Endothelial cell of umbilical vein (primary cell): ENCODE measurements at regions not wholly inside any gene's neighbourhood (a gene's known extent, or its start where the extent isn't known, plus 50 kb on each side); places are given as distances from the start of the nearest gene placed in this dataset.

Experiments used
- BruUV-seq: library from RNA; stranded (reverse); fragments of 400-500 nt; replicated peaks from 2 replicates; lab custom pipeline; 2021; lab: Mats Ljungman, UMichigan
- CTCF ChIA-PET: fragments of 300-600, 350-600 bp; sonication (Branson Sonifier 250); formaldehyde crosslinking; loops from one replicate; lab custom pipeline; 2021; ENCODE audit warnings: antibody characterized with exemption, inconsistent platforms; lab: Charles Lee
- POLR2A ChIA-PET: fragments of 300-600, 350-600 bp; sonication (Branson Sonifier 250); formaldehyde crosslinking; loops from one replicate; lab custom pipeline; 2021; ENCODE audit warnings: antibody characterized with exemption, inconsistent platforms; lab: Charles Lee
- DNase-seq: peaks from one replicate; pipeline ENCODE4 v3.0.0-alpha.2; 2011; ENCODE audit warnings: low read depth, low spot score
- FAIRE-seq: peaks from 2 replicates; lab custom pipeline; 2011; peaks lifted over from hg19 to GRCh38; lab: Jason Lieb, UNC
- H2AFZ ChIP-seq: 2 replicates; pipeline ENCODE4 v1.6.0; 2012; ENCODE audit warnings: low read depth, low read length, control low read depth, inconsistent platforms
- H3K27ac ChIP-seq: 2 replicates; pipeline ENCODE4 v1.5.1; 2011; ENCODE audit warnings: low read depth, mild to moderate bottlenecking, control low read depth, low read length, moderate library complexity; ENCODE audit not compliant: insufficient read depth
- H3K27me3 ChIP-seq, 2 experiments: 2 replicates each; pipeline versions ENCODE4 v1.6.0 to v1.6.1; 2011; ENCODE audit warnings: low read length in 2 of 2, mixed read lengths in 1 of 2; ENCODE audit not compliant: control insufficient read depth in 2 of 2, insufficient read depth in 2 of 2
- H3K36me3 ChIP-seq, 2 experiments: 2 replicates in 1 of 2; 3 replicates in 1 of 2; pipeline ENCODE4 v1.5.1; 2011; ENCODE audit warnings: low read length in 2 of 2, mild to moderate bottlenecking in 1 of 2, moderate library complexity in 1 of 2; ENCODE audit not compliant: control insufficient read depth in 2 of 2, insufficient read depth in 2 of 2; ENCODE audit errors: extremely low read depth in 1 of 2
- H3K4me1 ChIP-seq: 3 replicates; pipeline ENCODE4 v1.5.1; 2011; ENCODE audit warnings: mild to moderate bottlenecking, low read length; ENCODE audit not compliant: control insufficient read depth, insufficient read depth; ENCODE audit errors: extremely low read depth
- H3K4me2 ChIP-seq: 2 replicates; pipeline ENCODE4 v1.6.1; 2011; ENCODE audit warnings: low read length, control low read depth, mixed read lengths; ENCODE audit not compliant: insufficient read depth
- H3K4me3 ChIP-seq, 3 experiments: fragments of 200-600 bp in 1 of 3; sonication (generic), shearing (Covaris generic) in 1 of 3; replicated peaks in 1 of 3; 2 replicates each; pipeline ENCODE4 v1.5.1; 2011 to 2016; ENCODE audit warnings: control low read depth in 3 of 3, low read length in 3 of 3, mild to moderate bottlenecking in 2 of 3, inconsistent platforms in 1 of 3, low read depth in 1 of 3, moderate library complexity in 1 of 3; ENCODE audit not compliant: insufficient read depth in 1 of 3
- H3K79me2 ChIP-seq: 2 replicates; pipeline ENCODE4 v1.6.0; 2012; ENCODE audit warnings: low read length, inconsistent platforms; ENCODE audit not compliant: control insufficient read depth, insufficient read depth
- H3K9ac ChIP-seq: replicated peaks from 2 replicates; pipeline ENCODE3; 2011; ENCODE audit warnings: low read length, control low read depth; ENCODE audit not compliant: insufficient read depth; ENCODE audit errors: extremely low read depth
- H3K9me1 ChIP-seq: replicated peaks from 3 replicates; pipeline ENCODE4 v1.6.0; 2011; ENCODE audit warnings: mild to moderate bottlenecking, low read length; ENCODE audit not compliant: control insufficient read depth, insufficient read depth; ENCODE audit errors: extremely low read depth
- H3K9me3 ChIP-seq: replicated peaks from 2 replicates; pipeline ENCODE4 v1.5.1; 2012; ENCODE audit warnings: low read length, inconsistent platforms; ENCODE audit not compliant: control insufficient read depth, insufficient read depth
- H4K20me1 ChIP-seq: replicated peaks from 2 replicates; pipeline ENCODE3; 2011; ENCODE audit warnings: mild to moderate bottlenecking, low read length; ENCODE audit not compliant: control insufficient read depth, insufficient read depth; ENCODE audit errors: extremely low read depth
- CTCF ChIP-seq, 2 donors: IDR thresholded peaks; 1 replicate in 1 of 2; 2 replicates in 1 of 2; pipeline ENCODE4 v1.5.1; 2011; ENCODE audit warnings: low read length in 2 of 2, mild to moderate bottlenecking in 2 of 2, moderate library complexity in 2 of 2, control low read depth in 1 of 2, inconsistent platforms in 1 of 2, low read depth in 1 of 2; ENCODE audit not compliant: insufficient read depth in 1 of 2; ENCODE audit errors: extremely low read depth in 1 of 2
- EZH2 ChIP-seq: IDR thresholded peaks from 2 replicates; pipeline ENCODE4 v1.6.1; 2012; ENCODE audit warnings: borderline replicate concordance, low read depth, mild to moderate bottlenecking, moderate library complexity, low read length, inconsistent platforms; ENCODE audit not compliant: severe bottlenecking
- FOS ChIP-seq: IDR thresholded peaks from 2 replicates; pipeline ENCODE4 v1.6.1; 2011; ENCODE audit warnings: mild to moderate bottlenecking, low read length, moderate library complexity, borderline replicate concordance; ENCODE audit not compliant: insufficient read depth
- GATA2 ChIP-seq: IDR thresholded peaks from 2 replicates; pipeline ENCODE4 v1.7.0; 2011; ENCODE audit warnings: low read depth, mild to moderate bottlenecking, moderate library complexity, mixed read lengths, low read length; ENCODE audit not compliant: insufficient read length, insufficient read depth
- JUN ChIP-seq: IDR thresholded peaks from 2 replicates; pipeline ENCODE4 v1.6.1; 2011; ENCODE audit warnings: borderline replicate concordance, low read depth; ENCODE audit not compliant: insufficient read length, insufficient read depth
- MYC ChIP-seq: IDR thresholded peaks from one replicate; pipeline ENCODE4 v1.6.1; 2011; ENCODE audit warnings: mild to moderate bottlenecking, low read depth, low read length
- POLR2A ChIP-seq: IDR thresholded peaks from 2 replicates; pipeline ENCODE4 v1.6.1; 2012; ENCODE audit warnings: low read depth, mild to moderate bottlenecking, control low read depth, low read length
- POLR2AphosphoS5 ChIP-seq: IDR thresholded peaks from 2 replicates; pipeline ENCODE4 v1.6.1; 2012; ENCODE audit warnings: low read depth, mild to moderate bottlenecking, control low read depth, low read length, moderate library complexity; ENCODE audit not compliant: insufficient read depth
- dilution Hi-C: fragments of 300-500 bp; cut with MboI; formaldehyde crosslinking; loops from one replicate; pipeline ENCODE4 v1.15.0; 2019; ENCODE audit warnings: low sequenced_read_pairs; ENCODE audit not compliant: extremely low pct_ligation_motif_present
- intact Hi-C: fragments of 100-400 bp; cut with micrococcal nuclease; formaldehyde crosslinking; loops from one replicate; pipeline ENCODE4 v1.10.0; 2022
- TF ChIP-seq, protein P1 (sequence below): IDR thresholded peaks from 2 replicates; pipeline ENCODE4 v1.6.1; 2011; ENCODE audit not compliant: insufficient read depth, insufficient read length

GRCh38 chr1:87949711-87950110, 621.0 kb downstream of the LMO4 start:
- BruUV-seq: no TSS peak
- dilution Hi-C loops (no loop called here), intact Hi-C loops (loop anchor here (5.0 to 10.0 kb wide), 2 partner anchors 262 to 645 kb away; no protein-coding TSS in a partner anchor)
- Histone ChIP-seq H4K20me1 (no peaks in the 10 kb centered on the region), H3K4me1 (peaks cover 3% of the 10 kb centered on the region), H3K4me3 (no peak overlapping the region), H3K9me1 (no peaks in the 10 kb centered on the region), H3K4me2 (no peak overlapping the region), H3K9ac (no peak overlapping the region), H2AFZ (no peak overlapping the region), H3K79me2 (no peaks in the 10 kb centered on the region), H3K27ac (no peak overlapping the region), H3K27me3 (no peaks in the 10 kb centered on the region), H3K36me3 (no peaks in the 10 kb centered on the region), H3K9me3 (no peaks in the 10 kb centered on the region)
- CTCF ChIA-PET: no interaction called here
- no peak for FAIRE-seq
- POLR2A ChIA-PET: no interaction called here
- no peak for DNase-seq
- TF ChIP-seq JUN: no peak
- TF ChIP-seq, protein P1, sequence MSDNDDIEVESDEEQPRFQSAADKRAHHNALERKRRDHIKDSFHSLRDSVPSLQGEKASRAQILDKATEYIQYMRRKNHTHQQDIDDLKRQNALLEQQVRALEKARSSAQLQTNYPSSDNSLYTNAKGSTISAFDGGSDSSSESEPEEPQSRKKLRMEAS: no peak

- Histone ChIP-seq H4K20me1 (no peaks in the 10 kb centered on the region), H3K4me1 (peaks cover 3% of the 10 kb centered on the region), H3K4me2 (no peak overlapping the region), H3K4me3 (no peak overlapping the region), H3K79me2 (no peaks in the 10 kb centered on the region), H3K27ac (no peak overlapping the region), H3K9me1 (no peaks in the 10 kb centered on the region), H3K27me3 (no peaks in the 10 kb centered on the region), H3K9ac (no peak overlapping the region), H2AFZ (peak overlapping the region; percentile 42), H3K9me3 (no peaks in the 10 kb centered on the region), H3K36me3 (no peaks in the 10 kb centered on the region)
- dilution Hi-C loops (no loop called here), intact Hi-C loops (loop anchor here (5.0 to 10.0 kb wide), 2 partner anchors 263 to 644 kb away; no protein-coding TSS in a partner anchor)
- ChIA-PET CTCF (no interaction called here), POLR2A (no interaction called here)
- TF ChIP-seq CTCF (IDR thresholded peaks at IDR 0.05; ENCODE audit: extremely low read depth in 1 of 2, insufficient read depth in 1 of 2, low read depth in 1 of 2, low read length in 2 of 2): no peak
- TF ChIP-seq MYC: no peak
- TF ChIP-seq EZH2: no peak
- TF ChIP-seq FOS: no peak
- TF ChIP-seq GATA2: no peak
- TF ChIP-seq POLR2AphosphoS5: no peak
- TF ChIP-seq, protein P1: no peak
- TF ChIP-seq POLR2A: no peak
- TF ChIP-seq JUN: no peak
- FAIRE-seq (no peak), DNase-seq (peak; percentile 42)
- no TSS peak for BruUV-seq
Observed at GRCh38 chr1:87950369-87950768, 621.7 kb downstream of the LMO4 start.
